Liver (tissue), 8 donors: ENCODE measurements at regions not wholly inside any gene's neighbourhood (a gene's known extent, or its start where the extent isn't known, plus 50 kb on each side); places are given as distances from the start of the nearest gene placed in this dataset.

Experiments
- DNase-seq: peaks from one replicate; pipeline ENCODE4 v3.0.0-alpha.2; 2017; ENCODE audit warnings: low spot score
- H3K27ac ChIP-seq, 2 donors: one replicate each; pipeline ENCODE4 v1.7.0; 2013; ENCODE audit warnings: inconsistent platforms in 2 of 2, low read length in 2 of 2, control low read depth in 1 of 2, low read depth in 1 of 2, mild to moderate bottlenecking in 1 of 2
- H3K27me3 ChIP-seq, 4 donors: one replicate each; pipeline versions ENCODE4 v1.6.1 to v1.7.0; 2013; ENCODE audit warnings: low read length in 3 of 4, inconsistent platforms in 1 of 4, mild to moderate bottlenecking in 1 of 4, moderate library complexity in 1 of 4; ENCODE audit not compliant: control insufficient read depth in 4 of 4, insufficient read depth in 4 of 4
- H3K36me3 ChIP-seq, 4 donors: one replicate each; pipeline versions ENCODE4 v1.6.1 to v1.7.0; 2013; ENCODE audit warnings: low read length in 3 of 4, mild to moderate bottlenecking in 3 of 4, low read depth in 1 of 4, moderate library complexity in 1 of 4; ENCODE audit not compliant: control insufficient read depth in 4 of 4, insufficient read depth in 3 of 4
- H3K4me1 ChIP-seq, 4 donors: one replicate each; pipeline versions ENCODE4 v1.6.1 to v1.7.0; 2013; ENCODE audit warnings: low read length in 3 of 4, mild to moderate bottlenecking in 3 of 4, moderate library complexity in 1 of 4; ENCODE audit not compliant: control insufficient read depth in 4 of 4, insufficient read depth in 4 of 4
- H3K4me3 ChIP-seq, 3 donors: one replicate each; pipeline versions ENCODE4 v1.6.1 to v1.7.0; 2013; ENCODE audit warnings: low read length in 3 of 3, control low read depth in 1 of 3, low read depth in 1 of 3, mild to moderate bottlenecking in 1 of 3
- H3K9ac ChIP-seq, 2 donors: one replicate each; pipeline ENCODE4 v1.7.0; 2013; ENCODE audit warnings: low read length in 2 of 2, mild to moderate bottlenecking in 2 of 2, moderate library complexity in 2 of 2, control low read depth in 1 of 2, low read depth in 1 of 2
- H3K9me3 ChIP-seq, 4 donors: one replicate each; pipeline versions ENCODE4 v1.6.1 to v1.7.0; 2013; ENCODE audit warnings: low read length in 3 of 4; ENCODE audit not compliant: control insufficient read depth in 4 of 4
- EGR1 ChIP-seq, 2 donors: IDR thresholded peaks; 2 replicates each; pipeline ENCODE4 v1.6.1; 2016 to 2018; ENCODE audit warnings: antibody characterized with exemption in 2 of 2, low read depth in 2 of 2
- FOXA1 ChIP-seq: IDR thresholded peaks from 2 replicates; pipeline ENCODE4 v1.6.1; 2016; ENCODE audit warnings: antibody characterized with exemption
- FOXA2 ChIP-seq: IDR thresholded peaks from 2 replicates; pipeline ENCODE4 v1.6.1; 2016; ENCODE audit warnings: antibody characterized with exemption
- GABPA ChIP-seq, 2 donors: IDR thresholded peaks in 1 of 2; conservative IDR thresholded peaks in 1 of 2; 2 replicates each; pipeline ENCODE4 v1.6.1; 2016; ENCODE audit warnings: antibody characterized with exemption in 2 of 2, mild to moderate bottlenecking in 1 of 2, moderate library complexity in 1 of 2
- HNF4A ChIP-seq, 2 donors: conservative IDR thresholded peaks; 2 replicates each; pipeline ENCODE4 v1.6.1; 2016; ENCODE audit warnings: antibody characterized with exemption in 2 of 2, mild to moderate bottlenecking in 2 of 2
- HNF4G ChIP-seq: IDR thresholded peaks from 2 replicates; pipeline ENCODE4 v1.6.1; 2016; ENCODE audit warnings: antibody characterized with exemption
- JUND ChIP-seq, 2 donors: IDR thresholded peaks; 2 replicates each; pipeline ENCODE4 v1.6.1; 2016; ENCODE audit warnings: antibody characterized with exemption in 2 of 2
- NR2F2 ChIP-seq: IDR thresholded peaks from 2 replicates; pipeline ENCODE4 v1.6.1; 2016; ENCODE audit warnings: antibody characterized with exemption
- RAD21 ChIP-seq, 2 donors: IDR thresholded peaks; 2 replicates each; pipeline ENCODE4 v1.6.1; 2016; ENCODE audit warnings: antibody characterized with exemption in 2 of 2, mild to moderate bottlenecking in 2 of 2
- RXRA ChIP-seq, 2 donors: IDR thresholded peaks; 2 replicates each; pipeline ENCODE4 v1.6.1; 2017 to 2018; ENCODE audit warnings: antibody characterized with exemption in 2 of 2, mild to moderate bottlenecking in 1 of 2
- SP1 ChIP-seq: IDR thresholded peaks from 2 replicates; pipeline ENCODE4 v1.6.1; 2018; ENCODE audit warnings: antibody characterized with exemption, mild to moderate bottlenecking
- TAF1 ChIP-seq: conservative IDR thresholded peaks from 2 replicates; pipeline ENCODE4 v1.6.1; 2016; ENCODE audit warnings: antibody characterized with exemption, mild to moderate bottlenecking
- WGBS: extraction: QIAGEN DNeasy Blood & Tissue Kit; methylation state at CpG from one replicate; pipeline ENCODE4 v1.1.7; 2013; 5-methylcytosine and 5-hydroxymethylcytosine counted together
- TF ChIP-seq, protein P1 (sequence below): IDR thresholded peaks from 2 replicates; pipeline ENCODE4 v1.6.1; 2016; ENCODE audit warnings: antibody characterized with exemption
- TF ChIP-seq, protein P2 (sequence below): fragments of 150-350 bp; IDR thresholded peaks from 2 replicates; pipeline ENCODE4 v1.5.1; 2017; ENCODE audit warnings: improper control_type of control experiment, low read depth, low read length; ENCODE audit not compliant: missing input control
- TF ChIP-seq, protein P3 (sequence below): IDR thresholded peaks from 2 replicates; pipeline ENCODE4 v1.6.1; 2016; ENCODE audit warnings: antibody characterized with exemption
- donor health status: healthy.
- donor health status: healthy.
- donor health status: healthy.
- donor health status: healthy.
- donor health status: healthy.

DNA sequence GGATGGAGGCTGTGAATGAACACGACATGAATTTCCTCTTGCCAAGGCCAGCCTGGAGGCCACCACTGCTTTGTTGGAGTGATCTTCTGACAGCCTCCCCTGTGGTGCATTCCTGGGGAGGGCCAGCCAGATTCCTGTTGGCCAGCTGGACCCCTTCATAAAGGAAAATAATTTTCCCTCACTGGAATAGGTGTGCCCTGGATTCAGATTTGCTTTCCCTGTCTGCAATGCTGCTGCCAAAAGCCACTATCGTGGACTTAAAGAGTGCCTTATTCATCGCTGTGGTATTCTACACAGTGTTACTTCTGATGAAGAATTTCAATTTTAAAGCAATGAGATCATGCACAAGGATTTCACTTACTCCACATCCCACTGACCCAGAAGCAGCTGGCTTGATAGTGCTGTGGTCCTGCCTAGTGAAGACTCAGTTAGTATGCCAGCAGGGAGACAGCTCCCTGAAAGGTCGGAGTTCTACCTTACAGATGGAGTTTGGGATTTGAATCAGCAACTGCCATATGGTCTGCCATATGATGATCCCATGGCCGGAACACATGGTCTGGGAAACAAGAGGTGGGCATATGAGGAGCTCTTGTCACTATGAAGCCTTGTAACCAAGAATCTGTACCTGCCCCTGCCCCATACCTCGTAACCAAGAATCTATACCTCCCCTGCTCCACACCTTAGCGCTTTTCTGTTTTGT, 145.2 kb downstream of the KLF13 start:
- no peak overlapping the region for H3K4me3 ChIP-seq
- H3K9ac ChIP-seq, result no peak overlapping the region
- no peaks in the 10 kb centered on the region for H3K27me3 ChIP-seq
- H3K9me3 ChIP-seq, result no peaks in the 10 kb centered on the region
- WGBS, result 84% methylated on average over 7 of the region's 7 CpGs
- TF ChIP-seq SP1 (no peak), FOXA1 (no peak), RXRA (IDR thresholded peaks at IDR 0.05) (no peak), NR2F2 (no peak), HNF4G (no peak), EGR1 (IDR thresholded peaks at IDR 0.05; ENCODE audit: low read depth in 2 of 2) (no peak), RAD21 (IDR thresholded peaks at IDR 0.05) (no peak), FOXA2 (no peak), HNF4A (conservative IDR thresholded peaks at IDR 0.05) (no peak), TAF1 (no peak), JUND (IDR thresholded peaks at IDR 0.05) (no peak), GABPA (IDR thresholded peaks at IDR 0.05 in 1 of 2, conservative IDR thresholded peaks at IDR 0.05 in 1 of 2) (no peak)
- TF ChIP-seq, protein P1, sequence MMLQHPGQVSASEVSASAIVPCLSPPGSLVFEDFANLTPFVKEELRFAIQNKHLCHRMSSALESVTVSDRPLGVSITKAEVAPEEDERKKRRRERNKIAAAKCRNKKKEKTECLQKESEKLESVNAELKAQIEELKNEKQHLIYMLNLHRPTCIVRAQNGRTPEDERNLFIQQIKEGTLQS, result no peak
- TF ChIP-seq, protein P2, sequence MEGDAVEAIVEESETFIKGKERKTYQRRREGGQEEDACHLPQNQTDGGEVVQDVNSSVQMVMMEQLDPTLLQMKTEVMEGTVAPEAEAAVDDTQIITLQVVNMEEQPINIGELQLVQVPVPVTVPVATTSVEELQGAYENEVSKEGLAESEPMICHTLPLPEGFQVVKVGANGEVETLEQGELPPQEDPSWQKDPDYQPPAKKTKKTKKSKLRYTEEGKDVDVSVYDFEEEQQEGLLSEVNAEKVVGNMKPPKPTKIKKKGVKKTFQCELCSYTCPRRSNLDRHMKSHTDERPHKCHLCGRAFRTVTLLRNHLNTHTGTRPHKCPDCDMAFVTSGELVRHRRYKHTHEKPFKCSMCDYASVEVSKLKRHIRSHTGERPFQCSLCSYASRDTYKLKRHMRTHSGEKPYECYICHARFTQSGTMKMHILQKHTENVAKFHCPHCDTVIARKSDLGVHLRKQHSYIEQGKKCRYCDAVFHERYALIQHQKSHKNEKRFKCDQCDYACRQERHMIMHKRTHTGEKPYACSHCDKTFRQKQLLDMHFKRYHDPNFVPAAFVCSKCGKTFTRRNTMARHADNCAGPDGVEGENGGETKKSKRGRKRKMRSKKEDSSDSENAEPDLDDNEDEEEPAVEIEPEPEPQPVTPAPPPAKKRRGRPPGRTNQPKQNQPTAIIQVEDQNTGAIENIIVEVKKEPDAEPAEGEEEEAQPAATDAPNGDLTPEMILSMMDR, result no peak
- TF ChIP-seq, protein P3, sequence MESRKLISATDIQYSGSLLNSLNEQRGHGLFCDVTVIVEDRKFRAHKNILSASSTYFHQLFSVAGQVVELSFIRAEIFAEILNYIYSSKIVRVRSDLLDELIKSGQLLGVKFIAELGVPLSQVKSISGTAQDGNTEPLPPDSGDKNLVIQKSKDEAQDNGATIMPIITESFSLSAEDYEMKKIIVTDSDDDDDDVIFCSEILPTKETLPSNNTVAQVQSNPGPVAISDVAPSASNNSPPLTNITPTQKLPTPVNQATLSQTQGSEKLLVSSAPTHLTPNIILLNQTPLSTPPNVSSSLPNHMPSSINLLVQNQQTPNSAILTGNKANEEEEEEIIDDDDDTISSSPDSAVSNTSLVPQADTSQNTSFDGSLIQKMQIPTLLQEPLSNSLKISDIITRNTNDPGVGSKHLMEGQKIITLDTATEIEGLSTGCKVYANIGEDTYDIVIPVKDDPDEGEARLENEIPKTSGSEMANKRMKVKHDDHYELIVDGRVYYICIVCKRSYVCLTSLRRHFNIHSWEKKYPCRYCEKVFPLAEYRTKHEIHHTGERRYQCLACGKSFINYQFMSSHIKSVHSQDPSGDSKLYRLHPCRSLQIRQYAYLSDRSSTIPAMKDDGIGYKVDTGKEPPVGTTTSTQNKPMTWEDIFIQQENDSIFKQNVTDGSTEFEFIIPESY, result no peak
- H3K4me1 ChIP-seq, result no peaks in the 10 kb centered on the region
- no peaks in the 10 kb centered on the region for H3K36me3 ChIP-seq
- no peak overlapping the region for H3K27ac ChIP-seq
- DNase-seq, result peak; percentile 20

DNA sequence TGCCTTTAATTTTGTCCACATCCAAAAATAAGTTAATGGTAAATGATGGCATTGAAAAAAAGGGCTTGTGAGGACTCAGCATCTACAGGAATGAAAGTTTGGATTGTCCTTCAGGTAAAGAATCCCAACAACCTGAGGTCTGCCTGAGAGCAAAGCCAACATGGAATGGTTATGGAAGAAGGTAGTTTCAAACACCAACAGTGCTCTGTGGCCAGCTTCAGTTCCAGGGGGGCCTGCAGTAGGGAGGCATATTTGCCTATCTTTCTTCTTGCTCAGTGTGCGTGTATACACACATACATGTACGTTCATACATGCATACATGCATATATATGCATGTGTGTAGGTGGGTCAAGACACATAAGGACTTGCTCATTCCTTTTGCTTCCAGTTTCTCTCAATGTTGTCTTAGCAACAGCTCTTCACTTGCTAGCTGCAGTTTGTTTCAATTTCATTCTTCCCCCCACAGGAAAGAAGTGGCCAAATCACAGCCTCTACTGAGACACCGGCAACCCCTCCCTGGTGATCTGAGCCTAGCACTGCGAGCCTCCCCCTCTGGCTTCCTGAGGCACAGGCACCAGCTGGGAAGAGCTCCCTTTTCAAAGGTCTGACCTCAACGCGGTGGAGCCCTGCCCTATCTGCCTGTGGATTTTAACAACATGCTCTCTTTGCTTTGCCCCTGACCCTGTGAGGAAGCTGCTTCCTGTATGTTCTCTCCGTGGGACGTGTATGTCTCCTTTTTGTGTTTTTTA, 146.2 kb downstream of the KLF13 start:
- no peak overlapping the region for H3K4me3 ChIP-seq
- no peaks in the 10 kb centered on the region for H3K27me3 ChIP-seq
- no peak overlapping the region for H3K9ac ChIP-seq
- TF ChIP-seq SP1 (no peak), NR2F2 (peak; percentile 76), JUND (IDR thresholded peaks at IDR 0.05) (no peak)
- H3K36me3 ChIP-seq, result no peaks in the 10 kb centered on the region
- WGBS, result 30% methylated on average over 8 of the region's 8 CpGs
- peak; percentile 31 for DNase-seq
- H3K27ac ChIP-seq, result no peak overlapping the region
- H3K9me3 ChIP-seq, result no peaks in the 10 kb centered on the region
- no peaks in the 10 kb centered on the region for H3K4me1 ChIP-seq
